Keratinocyte (primary cell): ENCODE measurements at regions not wholly inside any gene's neighbourhood (a gene's known extent, or its start where the extent isn't known, plus 50 kb on each side); places are given as distances from the start of the nearest gene placed in this dataset.

Source experiments
- CTCF ChIP-seq, 3 experiments: IDR thresholded peaks in 1 of 3; conservative IDR thresholded peaks in 1 of 3; optimal IDR thresholded peaks in 1 of 3; 2 replicates in 2 of 3; 3 replicates in 1 of 3; pipeline versions ENCODE3 to v1.5.1; 2011; ENCODE audit warnings: low read length in 3 of 3, mild to moderate bottlenecking in 3 of 3, moderate library complexity in 2 of 3, control low read depth in 1 of 3, inconsistent platforms in 1 of 3; ENCODE audit not compliant: insufficient read depth in 2 of 3; ENCODE audit errors: extremely low read depth in 1 of 3
- EZH2 ChIP-seq: IDR thresholded peaks from one replicate; pipeline ENCODE4 v1.6.1; 2012; ENCODE audit warnings: inconsistent platforms, mild to moderate bottlenecking, low read length, moderate library complexity

GRCh38 chr6:22621701-22622100 is 52.3 kb downstream of the HDGFL1 start:
- TF ChIP-seq CTCF (optimal IDR thresholded peaks at IDR 0.05 in 1 of 3, IDR thresholded peaks at IDR 0.05 in 1 of 3, conservative IDR thresholded peaks at IDR 0.05 in 1 of 3; ENCODE audit: extremely low read depth in 1 of 3, insufficient read depth in 2 of 3, low read length in 3 of 3) (no peak), EZH2 (no peak)
